Liver (tissue), 8 donors: ENCODE measurements at regions not wholly inside any gene's neighbourhood (a gene's known extent, or its start where the extent isn't known, plus 50 kb on each side); places are given as distances from the start of the nearest gene placed in this dataset.

Source experiments
- DNase-seq: peaks from one replicate; pipeline ENCODE4 v3.0.0-alpha.2; 2017; ENCODE audit warnings: low spot score
- H3K27ac ChIP-seq, 2 donors: one replicate each; pipeline ENCODE4 v1.7.0; 2013; ENCODE audit warnings: inconsistent platforms in 2 of 2, low read length in 2 of 2, control low read depth in 1 of 2, low read depth in 1 of 2, mild to moderate bottlenecking in 1 of 2
- H3K27me3 ChIP-seq, 4 donors: one replicate each; pipeline versions ENCODE4 v1.6.1 to v1.7.0; 2013; ENCODE audit warnings: low read length in 3 of 4, inconsistent platforms in 1 of 4, mild to moderate bottlenecking in 1 of 4, moderate library complexity in 1 of 4; ENCODE audit not compliant: control insufficient read depth in 4 of 4, insufficient read depth in 4 of 4
- H3K36me3 ChIP-seq, 4 donors: one replicate each; pipeline versions ENCODE4 v1.6.1 to v1.7.0; 2013; ENCODE audit warnings: low read length in 3 of 4, mild to moderate bottlenecking in 3 of 4, low read depth in 1 of 4, moderate library complexity in 1 of 4; ENCODE audit not compliant: control insufficient read depth in 4 of 4, insufficient read depth in 3 of 4
- H3K4me1 ChIP-seq, 4 donors: one replicate each; pipeline versions ENCODE4 v1.6.1 to v1.7.0; 2013; ENCODE audit warnings: low read length in 3 of 4, mild to moderate bottlenecking in 3 of 4, moderate library complexity in 1 of 4; ENCODE audit not compliant: control insufficient read depth in 4 of 4, insufficient read depth in 4 of 4
- H3K4me3 ChIP-seq, 3 donors: one replicate each; pipeline versions ENCODE4 v1.6.1 to v1.7.0; 2013; ENCODE audit warnings: low read length in 3 of 3, control low read depth in 1 of 3, low read depth in 1 of 3, mild to moderate bottlenecking in 1 of 3
- H3K9ac ChIP-seq, 2 donors: one replicate each; pipeline ENCODE4 v1.7.0; 2013; ENCODE audit warnings: low read length in 2 of 2, mild to moderate bottlenecking in 2 of 2, moderate library complexity in 2 of 2, control low read depth in 1 of 2, low read depth in 1 of 2
- H3K9me3 ChIP-seq, 4 donors: one replicate each; pipeline versions ENCODE4 v1.6.1 to v1.7.0; 2013; ENCODE audit warnings: low read length in 3 of 4; ENCODE audit not compliant: control insufficient read depth in 4 of 4
- CTCF ChIP-seq: fragments of 150-350 bp; IDR thresholded peaks from 2 replicates; pipeline ENCODE4 v1.5.1; 2017; ENCODE audit warnings: improper control_type of control experiment, low read depth, low read length; ENCODE audit not compliant: missing input control
- EGR1 ChIP-seq, 2 donors: IDR thresholded peaks; 2 replicates each; pipeline ENCODE4 v1.6.1; 2016 to 2018; ENCODE audit warnings: antibody characterized with exemption in 2 of 2, low read depth in 2 of 2
- FOXA1 ChIP-seq: IDR thresholded peaks from 2 replicates; pipeline ENCODE4 v1.6.1; 2016; ENCODE audit warnings: antibody characterized with exemption
- GABPA ChIP-seq, 2 donors: IDR thresholded peaks in 1 of 2; conservative IDR thresholded peaks in 1 of 2; 2 replicates each; pipeline ENCODE4 v1.6.1; 2016; ENCODE audit warnings: antibody characterized with exemption in 2 of 2, mild to moderate bottlenecking in 1 of 2, moderate library complexity in 1 of 2
- HNF4A ChIP-seq, 2 donors: conservative IDR thresholded peaks; 2 replicates each; pipeline ENCODE4 v1.6.1; 2016; ENCODE audit warnings: antibody characterized with exemption in 2 of 2, mild to moderate bottlenecking in 2 of 2
- HNF4G ChIP-seq: IDR thresholded peaks from 2 replicates; pipeline ENCODE4 v1.6.1; 2016; ENCODE audit warnings: antibody characterized with exemption
- JUND ChIP-seq, 2 donors: IDR thresholded peaks; 2 replicates each; pipeline ENCODE4 v1.6.1; 2016; ENCODE audit warnings: antibody characterized with exemption in 2 of 2
- NR2F2 ChIP-seq: IDR thresholded peaks from 2 replicates; pipeline ENCODE4 v1.6.1; 2016; ENCODE audit warnings: antibody characterized with exemption
- RAD21 ChIP-seq, 2 donors: IDR thresholded peaks; 2 replicates each; pipeline ENCODE4 v1.6.1; 2016; ENCODE audit warnings: antibody characterized with exemption in 2 of 2, mild to moderate bottlenecking in 2 of 2
- REST ChIP-seq: IDR thresholded peaks from 2 replicates; pipeline ENCODE4 v1.6.1; 2016; ENCODE audit warnings: antibody characterized with exemption, mild to moderate bottlenecking
- RXRA ChIP-seq, 2 donors: IDR thresholded peaks; 2 replicates each; pipeline ENCODE4 v1.6.1; 2017 to 2018; ENCODE audit warnings: antibody characterized with exemption in 2 of 2, mild to moderate bottlenecking in 1 of 2
- SP1 ChIP-seq: IDR thresholded peaks from 2 replicates; pipeline ENCODE4 v1.6.1; 2018; ENCODE audit warnings: antibody characterized with exemption, mild to moderate bottlenecking
- YY1 ChIP-seq: IDR thresholded peaks from 2 replicates; pipeline ENCODE4 v1.6.1; 2016; ENCODE audit warnings: antibody characterized with exemption, mild to moderate bottlenecking
- WGBS: extraction: QIAGEN DNeasy Blood & Tissue Kit; methylation state at CpG from one replicate; pipeline ENCODE4 v1.1.7; 2013; 5-methylcytosine and 5-hydroxymethylcytosine counted together
- TF ChIP-seq, protein P1 (sequence below): IDR thresholded peaks from 2 replicates; pipeline ENCODE4 v1.6.1; 2016; ENCODE audit warnings: antibody characterized with exemption
- TF ChIP-seq, protein P2 (sequence below): IDR thresholded peaks from 2 replicates; pipeline ENCODE4 v1.6.1; 2016; ENCODE audit warnings: antibody characterized with exemption
- donor health status: healthy.
- donor health status: healthy.
- donor health status: healthy.
- donor health status: healthy.
- donor health status: healthy.

- no peak for DNase-seq
- Histone ChIP-seq H3K27ac (no peak overlapping the region), H3K9ac (no peak overlapping the region), H3K27me3 (peaks cover 0 to 3% (median 1%) of the 10 kb centered on the region in 4 donors), H3K4me1 (peaks cover 0 to 7% (median 0%) of the 10 kb centered on the region in 4 donors), H3K9me3 (no peaks in the 10 kb centered on the region), H3K36me3 (no peaks in the 10 kb centered on the region), H3K4me3 (no peak overlapping the region)
- 68% methylated on average over 11 of the region's 11 CpGs for WGBS
- TF ChIP-seq HNF4A (conservative IDR thresholded peaks at IDR 0.05), result no peak
- no peak for TF ChIP-seq RXRA (IDR thresholded peaks at IDR 0.05)
- TF ChIP-seq, protein P1, sequence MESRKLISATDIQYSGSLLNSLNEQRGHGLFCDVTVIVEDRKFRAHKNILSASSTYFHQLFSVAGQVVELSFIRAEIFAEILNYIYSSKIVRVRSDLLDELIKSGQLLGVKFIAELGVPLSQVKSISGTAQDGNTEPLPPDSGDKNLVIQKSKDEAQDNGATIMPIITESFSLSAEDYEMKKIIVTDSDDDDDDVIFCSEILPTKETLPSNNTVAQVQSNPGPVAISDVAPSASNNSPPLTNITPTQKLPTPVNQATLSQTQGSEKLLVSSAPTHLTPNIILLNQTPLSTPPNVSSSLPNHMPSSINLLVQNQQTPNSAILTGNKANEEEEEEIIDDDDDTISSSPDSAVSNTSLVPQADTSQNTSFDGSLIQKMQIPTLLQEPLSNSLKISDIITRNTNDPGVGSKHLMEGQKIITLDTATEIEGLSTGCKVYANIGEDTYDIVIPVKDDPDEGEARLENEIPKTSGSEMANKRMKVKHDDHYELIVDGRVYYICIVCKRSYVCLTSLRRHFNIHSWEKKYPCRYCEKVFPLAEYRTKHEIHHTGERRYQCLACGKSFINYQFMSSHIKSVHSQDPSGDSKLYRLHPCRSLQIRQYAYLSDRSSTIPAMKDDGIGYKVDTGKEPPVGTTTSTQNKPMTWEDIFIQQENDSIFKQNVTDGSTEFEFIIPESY, result no peak
- no peak for TF ChIP-seq SP1
- TF ChIP-seq REST, result no peak
- no peak for TF ChIP-seq HNF4G
- TF ChIP-seq JUND (IDR thresholded peaks at IDR 0.05), result no peak
- no peak for TF ChIP-seq RAD21 (IDR thresholded peaks at IDR 0.05)
- no peak for TF ChIP-seq CTCF
- TF ChIP-seq NR2F2, result no peak
Observed at GRCh38 chr11:131193031-131193501, 177.3 kb upstream of the NTM start.

DNA sequence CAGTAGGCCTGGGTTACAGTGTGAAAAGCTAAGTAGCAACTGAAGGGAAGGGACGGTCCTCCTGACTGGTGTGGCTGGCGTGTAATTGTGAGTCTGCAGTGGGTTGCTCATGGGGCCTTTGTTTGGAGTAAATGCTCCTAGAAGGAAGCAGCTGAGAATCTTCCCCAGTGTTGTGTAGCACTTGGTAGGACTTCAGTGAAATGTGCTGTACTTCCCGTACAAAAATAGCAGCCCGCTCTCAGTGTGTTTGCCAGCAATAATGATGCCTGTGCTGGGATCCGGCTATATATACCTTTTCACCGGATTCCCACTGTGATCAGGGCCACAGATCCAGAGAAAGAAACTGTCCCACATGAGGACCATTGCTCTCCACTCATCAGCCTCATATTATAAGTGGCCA lies 175.7 kb upstream of the NTM start:
- no peak overlapping the region for H3K9ac ChIP-seq
- no peaks in the 10 kb centered on the region for H3K36me3 ChIP-seq
- H3K9me3 ChIP-seq, result no peaks in the 10 kb centered on the region
- no peak for DNase-seq
- H3K4me1 ChIP-seq, result peaks cover 0 to 7% (median 0%) of the 10 kb centered on the region in 4 donors
- TF ChIP-seq, protein P1, result no peak
- TF ChIP-seq GABPA (IDR thresholded peaks at IDR 0.05 in 1 of 2, conservative IDR thresholded peaks at IDR 0.05 in 1 of 2) (no peak), HNF4A (conservative IDR thresholded peaks at IDR 0.05) (no peak), REST (no peak), EGR1 (IDR thresholded peaks at IDR 0.05; ENCODE audit: low read depth in 2 of 2) (no peak), YY1 (no peak), FOXA1 (no peak)
- TF ChIP-seq, protein P2, sequence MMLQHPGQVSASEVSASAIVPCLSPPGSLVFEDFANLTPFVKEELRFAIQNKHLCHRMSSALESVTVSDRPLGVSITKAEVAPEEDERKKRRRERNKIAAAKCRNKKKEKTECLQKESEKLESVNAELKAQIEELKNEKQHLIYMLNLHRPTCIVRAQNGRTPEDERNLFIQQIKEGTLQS, result no peak
- no peak overlapping the region for H3K4me3 ChIP-seq
- peaks cover 0 to 5% (median 3%) of the 10 kb centered on the region in 4 donors for H3K27me3 ChIP-seq
- WGBS, result 82% methylated on average over 6 of the region's 6 CpGs
- no peak overlapping the region for H3K27ac ChIP-seq
